ENCODE measurements at regions not wholly inside any gene's neighbourhood (a gene's known extent, or its start where the extent isn't known, plus 50 kb on each side); places are given as distances from the start of the nearest gene placed in this dataset.

GRCh38 chr2:133848111-133848649 is 279.9 kb upstream of the NCKAP5 start:
- CTCF ChIA-PET: no interaction called here
- no peak for DNase-seq (ENCODE audit: extremely low spot score)
- TF ChIP-seq NFRKB (IDR thresholded peaks at IDR 0.05): no peak
- TF ChIP-seq PKNOX1 (IDR thresholded peaks at IDR 0.05): no peak
- no peak for TF ChIP-seq TARDBP (IDR thresholded peaks at IDR 0.05)
- no peak for TF ChIP-seq FOXK2 (IDR thresholded peaks at IDR 0.05)
- no peak for TF ChIP-seq SUZ12 (IDR thresholded peaks at IDR 0.05)
- TF ChIP-seq FOXA1 (IDR thresholded peaks at IDR 0.05): no peak
- TF ChIP-seq HDGF (IDR thresholded peaks at IDR 0.05; ENCODE audit: borderline replicate concordance): no peak
- no peak for TF ChIP-seq ELF4 (IDR thresholded peaks at IDR 0.05)
- TF ChIP-seq LEF1 (IDR thresholded peaks at IDR 0.05; ENCODE audit: borderline replicate concordance): no peak
- TF ChIP-seq FOXM1 (IDR thresholded peaks at IDR 0.05; ENCODE audit: borderline replicate concordance): no peak
- TF ChIP-seq ZNF384 (IDR thresholded peaks at IDR 0.05): no peak
- POLR2A ChIA-PET: no interaction called here

- no peak for DNase-seq (ENCODE audit: extremely low spot score)
- CTCF ChIA-PET: interaction anchor here (0.8 kb wide), 1 partner anchor 69 kb away, joined by 5 read pairs; no protein-coding TSS in a partner anchor
- POLR2A ChIA-PET: no interaction called here
- no peak for TF ChIP-seq CTBP1 (IDR thresholded peaks at IDR 0.05; ENCODE audit: borderline replicate concordance)
- TF ChIP-seq BHLHE40 (IDR thresholded peaks at IDR 0.05; ENCODE audit: borderline replicate concordance): no peak
- TF ChIP-seq SUZ12 (IDR thresholded peaks at IDR 0.05): no peak
- TF ChIP-seq TARDBP (IDR thresholded peaks at IDR 0.05): no peak
- no peak for TF ChIP-seq FOXK2 (IDR thresholded peaks at IDR 0.05)
- no peak for TF ChIP-seq L3MBTL2 (conservative IDR thresholded peaks at IDR 0.05)
- TF ChIP-seq PKNOX1 (IDR thresholded peaks at IDR 0.05): no peak
- TF ChIP-seq ELF4 (IDR thresholded peaks at IDR 0.05): no peak
- TF ChIP-seq NFRKB (IDR thresholded peaks at IDR 0.05): no peak
- TF ChIP-seq LEF1 (IDR thresholded peaks at IDR 0.05; ENCODE audit: borderline replicate concordance): no peak
- TF ChIP-seq ZNF384 (IDR thresholded peaks at IDR 0.05): no peak
- no peak for TF ChIP-seq FOXM1 (IDR thresholded peaks at IDR 0.05; ENCODE audit: borderline replicate concordance)
- TF ChIP-seq FOXA1 (IDR thresholded peaks at IDR 0.05): no peak
- TF ChIP-seq HDGF (IDR thresholded peaks at IDR 0.05; ENCODE audit: borderline replicate concordance): no peak
Observed at GRCh38 chr2:133849341-133849740, 281.1 kb upstream of the NCKAP5 start.

- no peak for DNase-seq (ENCODE audit: extremely low spot score)
- CTCF ChIA-PET: no interaction called here
- POLR2A ChIA-PET: no interaction called here
- no peak for TF ChIP-seq BHLHE40 (IDR thresholded peaks at IDR 0.05; ENCODE audit: borderline replicate concordance)
- no peak for TF ChIP-seq FOXK2 (IDR thresholded peaks at IDR 0.05)
- TF ChIP-seq FOXM1 (IDR thresholded peaks at IDR 0.05; ENCODE audit: borderline replicate concordance): no peak
- TF ChIP-seq L3MBTL2 (conservative IDR thresholded peaks at IDR 0.05): no peak
- TF ChIP-seq ARNT (IDR thresholded peaks at IDR 0.05): no peak
- no peak for TF ChIP-seq SUZ12 (IDR thresholded peaks at IDR 0.05)
- TF ChIP-seq ELF4 (IDR thresholded peaks at IDR 0.05): no peak
- TF ChIP-seq LEF1 (IDR thresholded peaks at IDR 0.05; ENCODE audit: borderline replicate concordance): no peak
- TF ChIP-seq HDGF (IDR thresholded peaks at IDR 0.05; ENCODE audit: borderline replicate concordance): no peak
- no peak for TF ChIP-seq CTBP1 (IDR thresholded peaks at IDR 0.05; ENCODE audit: borderline replicate concordance)
- no peak for TF ChIP-seq ZNF384 (IDR thresholded peaks at IDR 0.05)
- no peak for TF ChIP-seq NFRKB (IDR thresholded peaks at IDR 0.05)
- TF ChIP-seq PKNOX1 (IDR thresholded peaks at IDR 0.05): no peak
- no peak for TF ChIP-seq FOXA1 (IDR thresholded peaks at IDR 0.05)
- no peak for TF ChIP-seq SP1 (IDR thresholded peaks at IDR 0.05)
- TF ChIP-seq TARDBP (IDR thresholded peaks at IDR 0.05): no peak
Observed at GRCh38 chr2:133854603-133855200, 286.4 kb upstream of the NCKAP5 start.

- TF ChIP-seq FOXA1 (IDR thresholded peaks at IDR 0.05): no peak
- ChIA-PET CTCF (no interaction called here), POLR2A (no interaction called here)
- DNase-seq (ENCODE audit: extremely low spot score): no peak
Observed at GRCh38 chr2:133855526-133855925, 287.3 kb upstream of the NCKAP5 start.

GRCh38 chr2:133856678-133857077 is 288.4 kb upstream of the NCKAP5 start:
- TF ChIP-seq BHLHE40 (IDR thresholded peaks at IDR 0.05; ENCODE audit: borderline replicate concordance) (no peak), L3MBTL2 (conservative IDR thresholded peaks at IDR 0.05) (no peak), ARNT (IDR thresholded peaks at IDR 0.05) (no peak), NFRKB (IDR thresholded peaks at IDR 0.05) (no peak), FOXM1 (IDR thresholded peaks at IDR 0.05; ENCODE audit: borderline replicate concordance) (no peak), SP1 (IDR thresholded peaks at IDR 0.05) (no peak), FOXK2 (IDR thresholded peaks at IDR 0.05) (no peak), HDGF (IDR thresholded peaks at IDR 0.05; ENCODE audit: borderline replicate concordance) (no peak), ZNF384 (IDR thresholded peaks at IDR 0.05) (no peak), PKNOX1 (IDR thresholded peaks at IDR 0.05) (no peak), LEF1 (IDR thresholded peaks at IDR 0.05; ENCODE audit: borderline replicate concordance) (no peak), FOXA1 (IDR thresholded peaks at IDR 0.05) (no peak), ELF4 (IDR thresholded peaks at IDR 0.05) (no peak), CTBP1 (IDR thresholded peaks at IDR 0.05; ENCODE audit: borderline replicate concordance) (no peak), SUZ12 (IDR thresholded peaks at IDR 0.05) (no peak), TARDBP (IDR thresholded peaks at IDR 0.05) (no peak)
- no peak for DNase-seq (ENCODE audit: extremely low spot score)
- ChIA-PET CTCF (interaction anchor here (1.0 kb wide), 1 partner anchor 12 kb away, joined by 3 read pairs; no protein-coding TSS in a partner anchor), POLR2A (no interaction called here)
